ENCODE measurements at regions not wholly inside any gene's neighbourhood (a gene's known extent, or its start where the extent isn't known, plus 50 kb on each side); places are given as distances from the start of the nearest gene placed in this dataset.
A peak's percentile ranks its signal among the peaks of the same experiment; 100 is the strongest.

- TF ChIP-seq MIER3 (CRISPR knock-in tag; IDR thresholded peaks at IDR 0.05; ENCODE audit: borderline replicate concordance) (peak; percentile 76; the same call in 1 of the 2 replicates), ZNF512 (CRISPR knock-in tag; IDR thresholded peaks at IDR 0.05) (no peak), ZNF17 (CRISPR knock-in tag; IDR thresholded peaks at IDR 0.05) (no peak), ZNF788 (CRISPR knock-in tag; IDR thresholded peaks at IDR 0.05; ENCODE audit: borderline replicate concordance) (peak; percentile 84; the same call in 1 of the 2 replicates), ZNF572 (CRISPR knock-in tag; IDR thresholded peaks at IDR 0.05) (no peak), ZNF235 (CRISPR knock-in tag; IDR thresholded peaks at IDR 0.05; ENCODE audit: borderline replicate concordance) (no peak), ZNF34 (CRISPR knock-in tag; IDR thresholded peaks at IDR 0.05; ENCODE audit: borderline replicate concordance) (no peak), ZNF343 (CRISPR knock-in tag; IDR thresholded peaks at IDR 0.05) (peak; percentile 90; the same call in 1 of the 2 replicates), FOXO4 (CRISPR knock-in tag; conservative IDR thresholded peaks at IDR 0.05) (no peak), SCMH1 (CRISPR knock-in tag; IDR thresholded peaks at IDR 0.05; ENCODE audit: borderline replicate concordance) (no peak), PHF8 (CRISPR knock-in tag; IDR thresholded peaks at IDR 0.05) (peak; percentile 56; the same call in 1 of the 2 replicates), MTF2 (CRISPR knock-in tag; IDR thresholded peaks at IDR 0.05; ENCODE audit: borderline replicate concordance) (no peak), ZFYVE20 (CRISPR knock-in tag; IDR thresholded peaks at IDR 0.05; ENCODE audit: borderline replicate concordance, low read depth) (no peak), ZNF777 (CRISPR knock-in tag; IDR thresholded peaks at IDR 0.05) (0 out of 2 replicates have a peak, but pooled peaks have one; percentile 70), TRAFD1 (CRISPR knock-in tag; IDR thresholded peaks at IDR 0.05; ENCODE audit: borderline replicate concordance) (0 out of 2 replicates have a peak, but pooled peaks have one; percentile 34), RBM39 (IDR thresholded peaks at IDR 0.05; ENCODE audit: low read depth, low read length, poor library complexity, severe bottlenecking) (no peak), NR2F6 (IDR thresholded peaks at IDR 0.05) (peak; percentile 99), NR2F6 (CRISPR knock-in tag; IDR thresholded peaks at IDR 0.05) (peak; percentile 100), ZNF44 (CRISPR knock-in tag; IDR thresholded peaks at IDR 0.05) (no peak), HIVEP1 (CRISPR knock-in tag; IDR thresholded peaks at IDR 0.05) (peak; percentile 91; the same call in 1 of the 2 replicates), AHR (CRISPR knock-in tag; IDR thresholded peaks at IDR 0.05) (no peak), ZNF121 (CRISPR knock-in tag; IDR thresholded peaks at IDR 0.05) (peak; percentile 72; the same call in 1 of the 2 replicates), TP53 (CRISPR knock-in tag; conservative IDR thresholded peaks at IDR 0.05) (no peak), NFYC (CRISPR knock-in tag; IDR thresholded peaks at IDR 0.05) (no peak; the same call in 1 of the 2 replicates), TFDP2 (CRISPR knock-in tag; IDR thresholded peaks at IDR 0.05) (peak; percentile 48; the same call in 1 of the 2 replicates)
Observed at GRCh38 chr20:47973519-47974233, 188.4 kb upstream of the SULF2 start (continued).
